NCI-H1092 (cell line): ENCODE measurements at regions not wholly inside any gene's neighbourhood (a gene's known extent, or its start where the extent isn't known, plus 50 kb on each side); places are given as distances from the start of the nearest gene placed in this dataset.
"Not testable (repeated sequence)": the region's sequence is repeated elsewhere in the genome, so short reads cannot be mapped to it uniquely, and the experiment has no call there.

Source experiments
- DNase-seq: peaks from one replicate; lab custom pipeline; 2025; lab: John Stamatoyannopoulos, UW

GRCh38 chr9:111148052-111149017 is 110.1 kb upstream of the LPAR1 start:
- no peak for DNase-seq

- DNase-seq = no peak
These were observed 108.8 kb upstream of the LPAR1 start for GRCh38 chr9:111147041-111147440.

- DNase-seq = no peak
These were observed 106.5 kb upstream of the LPAR1 start for GRCh38 chr9:111144741-111145140.

- DNase-seq = no peak
These were observed 97.9 kb upstream of the LPAR1 start for GRCh38 chr9:111136180-111136579.

- DNase-seq = no peak
These were observed 92.9 kb upstream of the LPAR1 start for GRCh38 chr9:111131211-111131610.

GRCh38 chr9:111120526-111120925 is 82.3 kb upstream of the LPAR1 start:
- DNase-seq = no peak

GRCh38 chr9:111118256-111118948 is 80.1 kb upstream of the LPAR1 start:
- no peak for DNase-seq

GRCh38 chr9:111114486-111114885 is 76.2 kb upstream of the LPAR1 start:
- no peak for DNase-seq

- no peak for DNase-seq
These were observed 75.4 kb upstream of the LPAR1 start for GRCh38 chr9:111113712-111114111.

GRCh38 chr9:111110805-111111204 is 72.5 kb upstream of the LPAR1 start:
- DNase-seq = no peak

- DNase-seq = no peak
These were observed 70.7 kb upstream of the LPAR1 start for GRCh38 chr9:111108946-111109345.

- DNase-seq = no peak
These were observed 68.9 kb upstream of the LPAR1 start for GRCh38 chr9:111107141-111107540.

GRCh38 chr9:111106202-111106601 is 67.9 kb upstream of the LPAR1 start:
- no peak for DNase-seq

- DNase-seq = no peak
These were observed 64.7 kb upstream of the LPAR1 start for GRCh38 chr9:111102793-111103464.

- DNase-seq = no peak
These were observed 61.1 kb upstream of the LPAR1 start for GRCh38 chr9:111099199-111100008.

- DNase-seq = no peak
These were observed 59.8 kb upstream of the LPAR1 start for GRCh38 chr9:111098093-111098492.

- DNase-seq = no peak
These were observed 57.8 kb upstream of the LPAR1 start for GRCh38 chr9:111096051-111096450.

GRCh38 chr9:111095441-111095840 is 57.2 kb upstream of the LPAR1 start:
- DNase-seq = no peak

GRCh38 chr9:111094958-111095357 is 56.7 kb upstream of the LPAR1 start:
- DNase-seq = no peak

GRCh38 chr9:111094433-111094924 is 56.2 kb upstream of the LPAR1 start:
- no peak for DNase-seq

GRCh38 chr9:111092167-111092566 is 53.9 kb upstream of the LPAR1 start:
- not testable (repeated sequence) for DNase-seq
